Raji (cell line): ENCODE measurements at regions not wholly inside any gene's neighbourhood (a gene's known extent, or its start where the extent isn't known, plus 50 kb on each side); places are given as distances from the start of the nearest gene placed in this dataset.

Experiments
- POLR2A ChIP-seq: IDR thresholded peaks from 2 replicates; pipeline ENCODE4 v1.6.1; 2011; ENCODE audit warnings: low read depth, low read length, control low read depth; ENCODE audit not compliant: insufficient read depth

DNA sequence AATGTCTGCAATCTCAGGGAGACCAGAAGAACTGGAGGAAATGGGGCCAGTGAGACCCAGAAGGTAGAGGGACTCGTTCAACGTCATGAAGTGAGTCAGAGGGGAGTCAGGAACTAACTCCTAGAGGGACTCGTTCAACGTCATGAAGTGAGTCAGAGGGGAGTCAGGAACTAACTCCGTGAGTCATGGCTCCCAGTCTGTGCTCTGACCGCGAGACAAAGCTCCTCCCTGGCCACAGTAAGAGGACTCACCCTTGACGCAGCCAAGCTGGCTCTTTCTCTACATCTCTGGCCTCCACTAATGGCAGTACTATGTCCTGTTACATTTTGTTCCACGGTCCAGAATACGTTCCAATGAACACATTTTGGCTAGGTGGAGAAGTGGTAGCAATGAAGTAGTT lies 902.5 kb downstream of the KCNJ2 start:
- TF ChIP-seq POLR2A = no peak

DNA sequence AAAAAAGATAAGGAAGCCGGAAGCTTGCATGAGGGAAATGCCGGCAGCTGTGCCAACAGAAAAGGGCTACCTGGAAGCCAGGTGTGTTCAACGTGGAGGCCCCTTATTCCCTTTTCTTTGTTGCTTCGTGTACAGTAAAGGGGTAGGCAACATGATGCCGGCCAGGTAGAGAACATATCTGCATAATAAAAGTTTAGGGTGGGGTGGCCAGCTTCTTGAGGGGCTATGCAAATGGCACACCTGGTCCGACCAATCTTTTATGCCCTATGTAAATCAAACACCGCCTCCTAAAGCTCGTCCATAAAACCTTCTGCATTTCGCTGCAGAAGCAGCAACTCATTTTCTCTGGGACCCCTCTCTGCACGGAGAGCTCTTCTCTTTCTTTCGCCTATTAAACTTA lies 911.6 kb downstream of the KCNJ2 start:
- no peak for TF ChIP-seq POLR2A

DNA sequence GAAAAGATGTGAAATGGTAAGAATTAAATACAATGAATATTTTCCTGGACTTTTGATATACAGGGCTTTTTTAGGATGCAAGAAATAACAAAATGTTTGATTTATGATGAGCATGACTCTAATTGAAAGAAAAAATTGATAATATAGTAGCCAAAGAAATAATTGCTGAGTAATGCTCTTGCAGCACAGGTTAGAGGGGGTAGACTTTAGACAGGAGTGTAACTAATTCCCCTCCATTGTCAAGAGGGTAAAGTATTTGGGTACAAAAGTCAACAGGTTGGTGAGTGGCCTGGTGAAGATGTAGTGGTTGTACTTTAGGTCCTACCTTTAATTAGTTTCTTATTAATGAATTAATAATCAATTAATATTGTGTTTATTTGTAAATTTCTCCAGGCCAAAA lies 912.3 kb downstream of the KCNJ2 start:
- no peak for TF ChIP-seq POLR2A

- no peak for TF ChIP-seq POLR2A
Measured at GRCh38 chr17:71084219-71084618, 914.9 kb downstream of the KCNJ2 start.

- TF ChIP-seq POLR2A = no peak
Measured at GRCh38 chr17:71084838-71085237, 915.5 kb downstream of the KCNJ2 start.

DNA sequence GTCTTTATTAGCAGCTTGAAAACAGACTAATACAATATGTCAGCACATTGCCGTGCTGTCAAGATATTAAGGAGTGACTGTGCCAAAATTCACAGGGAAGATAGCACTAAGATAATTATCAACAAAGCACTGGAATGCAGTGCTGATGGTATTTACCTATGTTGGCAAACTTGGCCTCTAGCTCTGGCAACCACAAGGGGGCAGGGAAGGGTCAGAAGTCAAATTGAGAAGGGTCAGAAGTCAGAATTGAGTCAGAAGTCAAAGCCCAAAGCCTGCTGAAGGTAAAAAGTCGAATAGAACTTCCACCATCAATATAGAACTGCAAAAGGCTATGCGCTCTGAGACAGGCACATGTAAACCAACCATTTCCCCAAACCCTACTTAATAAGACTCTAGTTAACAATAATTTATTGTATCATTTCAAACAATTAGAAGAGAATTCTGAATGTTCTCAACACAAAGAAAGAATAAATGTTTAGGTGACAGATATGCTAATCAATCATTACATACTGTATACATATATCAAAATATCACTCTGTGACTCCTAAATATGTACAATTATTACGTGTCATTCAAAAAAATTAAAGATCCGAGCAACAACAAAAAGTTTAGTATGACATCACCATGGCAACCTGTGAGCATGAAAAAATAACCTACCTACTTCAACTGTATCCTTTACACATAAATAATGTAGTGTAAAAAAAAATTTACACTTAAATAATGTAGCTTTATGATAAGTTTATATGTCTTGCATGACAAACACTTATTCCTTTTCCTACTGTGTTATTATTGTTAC lies 916.1 kb downstream of the KCNJ2 start:
- no peak for TF ChIP-seq POLR2A

DNA sequence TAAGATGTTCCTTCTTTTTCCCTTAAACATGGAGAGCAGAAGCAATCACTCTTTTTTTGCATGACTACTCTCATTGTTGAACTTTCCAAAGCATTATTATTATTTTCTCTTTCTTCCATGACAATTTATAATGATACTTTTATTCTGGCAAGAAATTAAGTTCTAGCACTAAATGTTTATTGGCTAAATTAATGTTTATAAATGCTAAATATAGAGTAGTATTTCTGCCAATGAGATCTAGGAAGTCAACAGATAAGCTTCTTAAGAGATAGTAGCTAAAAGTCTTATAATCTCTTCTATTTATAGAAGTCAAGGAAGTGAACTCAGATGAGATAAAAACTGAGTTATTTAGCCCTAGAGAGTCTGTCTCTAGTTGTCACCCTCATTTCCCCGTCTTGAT lies 920.1 kb downstream of the KCNJ2 start:
- TF ChIP-seq POLR2A = no peak

- no peak for TF ChIP-seq POLR2A
Measured at GRCh38 chr17:71098071-71098470, 928.7 kb downstream of the KCNJ2 start.

GRCh38 chr17:71099003-71099714 lies 929.8 kb downstream of the KCNJ2 start:
- no peak for TF ChIP-seq POLR2A

- no peak for TF ChIP-seq POLR2A
Measured at GRCh38 chr17:71102777-71103176, 933.4 kb downstream of the KCNJ2 start.

- no peak for TF ChIP-seq POLR2A
Measured at GRCh38 chr17:71104225-71104624, 934.9 kb downstream of the KCNJ2 start.

DNA sequence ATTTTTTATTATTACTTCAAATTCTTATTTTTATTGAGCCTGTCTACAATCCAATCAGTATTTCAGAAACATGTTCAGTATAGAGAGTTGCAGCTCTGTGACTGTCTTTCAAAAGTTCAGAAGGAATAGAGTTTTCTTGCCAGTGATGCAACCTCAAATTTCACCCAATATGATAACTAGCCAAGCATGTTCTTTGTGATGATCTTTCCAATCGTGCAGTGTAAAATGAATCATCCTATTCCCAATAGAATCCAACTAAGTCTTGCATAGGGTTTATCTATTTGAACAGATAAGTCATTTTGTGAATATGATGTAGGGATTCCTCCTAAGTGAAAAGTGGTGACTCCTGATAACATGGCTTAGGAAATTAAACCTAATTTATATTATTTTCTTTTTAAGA lies 937.8 kb downstream of the KCNJ2 start:
- no peak for TF ChIP-seq POLR2A

DNA sequence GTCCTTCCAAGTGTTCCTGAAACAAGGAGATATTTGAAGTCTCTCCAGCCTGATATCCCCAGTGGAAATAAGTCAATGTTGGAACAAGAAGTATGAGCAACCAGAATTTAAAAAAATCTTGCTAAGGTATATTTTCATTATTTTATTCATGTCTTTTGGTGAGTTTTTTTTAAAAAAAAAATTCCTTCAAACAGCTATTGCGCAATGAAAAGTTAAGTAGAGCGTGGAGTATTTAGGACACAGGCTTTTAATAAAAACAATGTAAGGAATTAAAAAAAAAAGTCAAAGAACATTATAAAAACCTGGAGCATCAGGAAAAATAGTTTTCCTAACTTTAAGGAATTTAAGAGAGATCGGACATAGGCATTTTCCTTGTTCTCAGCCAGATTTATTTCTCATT lies 940.4 kb downstream of the KCNJ2 start:
- TF ChIP-seq POLR2A = no peak

GRCh38 chr17:71110326-71110725 lies 941.0 kb downstream of the KCNJ2 start:
- TF ChIP-seq POLR2A = no peak

GRCh38 chr17:71111460-71111859 lies 942.1 kb downstream of the KCNJ2 start:
- TF ChIP-seq POLR2A = no peak

- no peak for TF ChIP-seq POLR2A
Measured at GRCh38 chr17:71111934-71112333, 942.6 kb downstream of the KCNJ2 start.
